ENCODE measurements at regions not wholly inside any gene's neighbourhood (a gene's known extent, or its start where the extent isn't known, plus 50 kb on each side); places are given as distances from the start of the nearest gene placed in this dataset.

DNA sequence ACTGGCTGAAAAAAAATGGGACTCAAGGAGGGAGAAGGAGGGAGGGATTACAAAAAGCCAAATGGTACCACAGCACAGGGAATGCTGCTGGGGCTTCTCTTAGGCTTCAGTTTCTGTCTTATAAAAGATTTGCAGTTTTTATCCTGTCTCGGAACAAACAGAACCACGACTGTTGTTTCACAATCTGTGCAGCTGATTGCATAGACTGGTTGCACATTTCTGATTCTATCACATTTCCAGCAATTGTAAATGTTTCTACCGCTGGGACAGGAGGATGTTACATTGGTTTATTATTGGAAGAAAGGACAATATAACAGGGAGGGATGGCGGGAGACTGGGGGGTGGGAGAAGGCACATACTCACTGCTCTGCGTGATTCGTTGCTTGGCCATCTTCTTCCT, 73.5 kb upstream of the ARID1B start:
- H4K20me1 ChIP-seq (ENCODE audit: low read depth) = peaks cover 3% of the 10 kb centered on the region
- Mint-ChIP-seq H3K4me3 (no peak overlapping the region), H3K36me3 (no peaks in the 10 kb centered on the region), H3K9me3 (no peaks in the 10 kb centered on the region), H3K27me3 (ENCODE audit: insufficient read depth, low read depth) (no peaks in the 10 kb centered on the region), H3K4me1 (peaks cover 10% of the 10 kb centered on the region), H3K27ac (no peak overlapping the region)
- no peak overlapping the region for H3K27ac ChIP-seq
- peak overlapping the region; percentile 33 for H2AFZ ChIP-seq (replicated peaks)
- H3K27me3 ChIP-seq = no peaks in the 10 kb centered on the region
- no peaks in the 10 kb centered on the region for H3K79me2 ChIP-seq (ENCODE audit: low read depth)
- H3K4me1 ChIP-seq = peaks cover 6% of the 10 kb centered on the region
- TF ChIP-seq EZH2phosphoT487 (IDR thresholded peaks at IDR 0.05) (no peak), EZH2 (IDR thresholded peaks at IDR 0.05) (no peak)
- TF ChIP-seq, protein P1, sequence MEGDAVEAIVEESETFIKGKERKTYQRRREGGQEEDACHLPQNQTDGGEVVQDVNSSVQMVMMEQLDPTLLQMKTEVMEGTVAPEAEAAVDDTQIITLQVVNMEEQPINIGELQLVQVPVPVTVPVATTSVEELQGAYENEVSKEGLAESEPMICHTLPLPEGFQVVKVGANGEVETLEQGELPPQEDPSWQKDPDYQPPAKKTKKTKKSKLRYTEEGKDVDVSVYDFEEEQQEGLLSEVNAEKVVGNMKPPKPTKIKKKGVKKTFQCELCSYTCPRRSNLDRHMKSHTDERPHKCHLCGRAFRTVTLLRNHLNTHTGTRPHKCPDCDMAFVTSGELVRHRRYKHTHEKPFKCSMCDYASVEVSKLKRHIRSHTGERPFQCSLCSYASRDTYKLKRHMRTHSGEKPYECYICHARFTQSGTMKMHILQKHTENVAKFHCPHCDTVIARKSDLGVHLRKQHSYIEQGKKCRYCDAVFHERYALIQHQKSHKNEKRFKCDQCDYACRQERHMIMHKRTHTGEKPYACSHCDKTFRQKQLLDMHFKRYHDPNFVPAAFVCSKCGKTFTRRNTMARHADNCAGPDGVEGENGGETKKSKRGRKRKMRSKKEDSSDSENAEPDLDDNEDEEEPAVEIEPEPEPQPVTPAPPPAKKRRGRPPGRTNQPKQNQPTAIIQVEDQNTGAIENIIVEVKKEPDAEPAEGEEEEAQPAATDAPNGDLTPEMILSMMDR (IDR thresholded peaks at IDR 0.05) = no peak
- no peak overlapping the region for H3K4me3 ChIP-seq
- DNase-seq (ENCODE audit: low spot score) = no peak
- peaks cover 6% of the 10 kb centered on the region for H3F3A ChIP-seq (ENCODE audit: low read depth)
- H3K36me3 ChIP-seq = no peaks in the 10 kb centered on the region
- no peaks in the 10 kb centered on the region for H3K9me3 ChIP-seq (ENCODE audit: low read depth)
- H3K9ac ChIP-seq = no peak overlapping the region
- no peak overlapping the region for H3K4me2 ChIP-seq

DNA sequence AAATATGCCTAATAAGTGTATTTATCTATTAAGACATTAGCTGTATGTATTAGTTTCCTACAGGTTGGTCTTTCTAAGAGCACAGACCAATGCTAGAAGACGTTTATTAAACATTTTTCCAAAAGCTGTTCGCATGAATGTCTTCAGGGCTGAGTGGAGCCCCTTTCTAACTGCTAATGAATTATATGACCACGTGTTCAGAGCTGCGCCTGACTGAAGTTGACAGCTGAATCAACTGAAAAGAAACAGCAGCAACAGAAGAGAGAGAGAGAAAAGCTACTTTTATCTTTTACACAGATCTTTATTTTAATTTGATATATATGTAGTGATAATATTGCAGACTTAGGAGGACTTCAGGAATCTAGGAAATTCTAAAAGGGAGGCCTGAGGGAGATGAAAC, 75.2 kb upstream of the ARID1B start:
- TF ChIP-seq, protein P1 (IDR thresholded peaks at IDR 0.05) = no peak
- TF ChIP-seq EZH2phosphoT487 (IDR thresholded peaks at IDR 0.05) (no peak), EZH2 (IDR thresholded peaks at IDR 0.05) (no peak)
- Mint-ChIP-seq H3K4me3 (no peak overlapping the region), H3K27ac (no peak overlapping the region), H3K27me3 (ENCODE audit: insufficient read depth, low read depth) (peaks cover 2% of the 10 kb centered on the region), H3K36me3 (no peaks in the 10 kb centered on the region), H3K4me1 (peaks cover 24% of the 10 kb centered on the region), H3K9me3 (no peaks in the 10 kb centered on the region)
- H3K4me1 ChIP-seq = peaks cover 20% of the 10 kb centered on the region
- DNase-seq (ENCODE audit: low spot score) = no peak
- H3K4me2 ChIP-seq = no peak overlapping the region
- H3K79me2 ChIP-seq (ENCODE audit: low read depth) = no peaks in the 10 kb centered on the region
- H3K36me3 ChIP-seq = no peaks in the 10 kb centered on the region
- H3F3A ChIP-seq (ENCODE audit: low read depth) = peaks cover 8% of the 10 kb centered on the region
- peaks cover 8% of the 10 kb centered on the region for H4K20me1 ChIP-seq (ENCODE audit: low read depth)
- no peak overlapping the region for H3K4me3 ChIP-seq
- H3K27ac ChIP-seq = no peak overlapping the region
- no peaks in the 10 kb centered on the region for H3K9me3 ChIP-seq (ENCODE audit: low read depth)
- no peak overlapping the region for H3K9ac ChIP-seq
- H3K27me3 ChIP-seq = peaks cover 6% of the 10 kb centered on the region
- H2AFZ ChIP-seq (replicated peaks) = no peak overlapping the region

DNA sequence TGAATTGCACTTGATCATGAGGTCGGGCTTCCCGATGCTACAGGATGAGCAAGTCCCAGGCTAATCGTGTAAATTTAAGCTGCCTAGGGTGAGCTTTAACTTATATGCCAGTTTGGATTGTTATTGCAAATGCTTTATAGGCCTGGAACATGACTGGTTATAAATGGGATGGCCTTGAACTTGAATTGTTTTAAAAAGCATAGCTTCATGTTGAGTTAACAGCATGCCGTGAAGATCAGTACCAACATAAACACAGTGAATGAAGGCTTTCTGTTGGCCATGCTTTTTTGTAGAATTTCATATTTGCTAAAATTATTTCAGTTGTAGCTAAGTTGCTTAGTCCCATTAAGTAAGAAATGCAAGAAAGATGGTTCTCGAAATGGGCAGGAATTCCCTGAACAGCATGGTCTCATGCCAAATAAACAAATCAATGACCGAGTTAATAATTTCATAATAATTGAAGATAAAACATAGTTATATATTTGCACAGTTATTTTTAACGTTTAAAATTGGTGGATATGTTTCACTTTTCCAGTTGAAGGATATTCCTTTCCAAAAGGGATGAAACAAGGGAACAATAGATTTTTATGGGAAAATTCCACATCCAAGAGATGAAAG, 76.6 kb upstream of the ARID1B start:
- Mint-ChIP-seq H3K4me1 (peaks cover 24% of the 10 kb centered on the region), H3K27me3 (ENCODE audit: insufficient read depth, low read depth) (peaks cover 2% of the 10 kb centered on the region), H3K27ac (no peak overlapping the region), H3K9me3 (no peaks in the 10 kb centered on the region), H3K36me3 (no peaks in the 10 kb centered on the region), H3K4me3 (no peak overlapping the region)
- Histone ChIP-seq H3F3A (ENCODE audit: low read depth) (peaks cover 8% of the 10 kb centered on the region), H3K27me3 (peaks cover 6% of the 10 kb centered on the region), H2AFZ (replicated peaks) (no peak overlapping the region), H3K4me1 (peaks cover 20% of the 10 kb centered on the region), H3K36me3 (no peaks in the 10 kb centered on the region), H3K4me2 (no peak overlapping the region), H3K27ac (no peak overlapping the region), H3K9ac (no peak overlapping the region), H4K20me1 (ENCODE audit: low read depth) (peaks cover 8% of the 10 kb centered on the region), H3K9me3 (ENCODE audit: low read depth) (no peaks in the 10 kb centered on the region), H3K4me3 (no peak overlapping the region), H3K79me2 (ENCODE audit: low read depth) (no peaks in the 10 kb centered on the region)
- DNase-seq (ENCODE audit: low spot score) = no peak
- TF ChIP-seq EZH2 (IDR thresholded peaks at IDR 0.05) (no peak), EZH2phosphoT487 (IDR thresholded peaks at IDR 0.05) (no peak)
- TF ChIP-seq, protein P1 (IDR thresholded peaks at IDR 0.05) = no peak

Data from neural progenitor cell (in vitro differentiated cells).